ENCODE measurements at regions not wholly inside any gene's neighbourhood (a gene's known extent, or its start where the extent isn't known, plus 50 kb on each side); places are given as distances from the start of the nearest gene placed in this dataset.
"Not testable (repeated sequence)": the region's sequence is repeated elsewhere in the genome, so short reads cannot be mapped to it uniquely, and the experiment has no call there.

GRCh38 chr4:55696424-55696823 lies 60.3 kb upstream of the NMU start:
- DNase-seq (ENCODE audit: low read depth in 4 of 4, low spot score in 2 of 4) = not testable (repeated sequence)

DNA sequence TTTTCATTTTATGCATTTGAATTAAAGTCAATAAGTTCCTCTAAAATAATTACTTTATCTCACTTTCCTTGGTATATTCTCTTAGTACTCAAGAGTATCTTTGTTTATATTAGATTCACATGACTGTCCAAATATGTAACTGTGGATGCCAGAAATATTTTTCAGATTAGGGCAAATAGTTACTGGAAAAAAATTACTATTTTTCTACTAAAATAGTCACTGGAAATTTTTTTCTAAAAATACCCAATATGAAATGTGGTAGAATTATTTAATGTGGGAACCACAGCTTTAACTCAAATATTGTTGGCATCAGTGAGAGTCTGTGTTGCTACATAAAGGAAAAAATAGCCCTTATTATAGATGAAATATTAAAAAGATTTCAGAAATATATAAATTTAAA lies 70.4 kb upstream of the NMU start:
- no peak for DNase-seq (ENCODE audit: low read depth in 4 of 4, low spot score in 2 of 4)

DNA sequence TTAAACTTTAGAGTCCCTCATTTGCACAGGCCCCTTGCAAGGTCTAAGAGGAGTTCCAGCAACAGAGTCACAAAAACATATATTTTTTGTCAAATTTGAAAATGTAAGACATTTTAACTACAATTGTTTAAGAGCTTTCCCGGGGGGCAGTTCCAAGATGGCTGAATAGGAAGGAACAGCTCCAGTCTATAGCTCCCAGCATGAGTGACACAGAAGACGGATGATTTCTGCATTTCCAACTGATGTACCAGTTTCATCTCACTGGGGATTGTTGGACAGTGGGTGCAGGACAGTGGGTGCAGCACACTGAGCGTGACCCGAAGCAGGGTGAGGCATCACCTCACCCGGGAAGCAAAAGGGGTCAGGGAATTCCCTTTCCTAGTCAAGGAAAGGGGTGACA lies 71.4 kb upstream of the NMU start:
- no peak for DNase-seq (ENCODE audit: low read depth in 4 of 4, low spot score in 2 of 4)

- DNase-seq (ENCODE audit: low read depth in 4 of 4, low spot score in 2 of 4) = not testable (repeated sequence)
These were observed 71.9 kb upstream of the NMU start for GRCh38 chr4:55707991-55708390.

GRCh38 chr4:55712835-55713234 lies 76.7 kb upstream of the NMU start:
- not testable (repeated sequence) for DNase-seq (ENCODE audit: low read depth in 4 of 4, low spot score in 2 of 4)

DNA sequence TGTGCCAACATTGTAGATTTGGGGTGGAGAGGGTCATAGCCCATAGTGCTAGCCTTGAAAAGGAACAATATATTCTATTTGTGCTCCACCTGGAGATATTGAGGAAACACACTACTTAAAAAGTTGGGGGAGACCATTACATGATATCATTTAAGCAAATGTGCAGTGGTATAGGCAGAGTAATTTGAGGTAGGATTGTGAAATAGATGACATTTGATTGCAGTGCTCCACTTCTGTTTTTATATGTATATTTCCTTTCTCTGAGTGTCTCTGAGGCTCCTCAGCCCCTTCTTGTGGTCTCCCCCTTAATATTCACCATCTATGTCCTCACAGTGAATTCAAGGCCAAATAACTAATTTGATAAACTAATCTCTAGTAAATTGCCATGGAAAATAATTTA lies 85.6 kb upstream of the NMU start:
- no peak for DNase-seq (ENCODE audit: low read depth in 4 of 4, low spot score in 2 of 4)

DNA sequence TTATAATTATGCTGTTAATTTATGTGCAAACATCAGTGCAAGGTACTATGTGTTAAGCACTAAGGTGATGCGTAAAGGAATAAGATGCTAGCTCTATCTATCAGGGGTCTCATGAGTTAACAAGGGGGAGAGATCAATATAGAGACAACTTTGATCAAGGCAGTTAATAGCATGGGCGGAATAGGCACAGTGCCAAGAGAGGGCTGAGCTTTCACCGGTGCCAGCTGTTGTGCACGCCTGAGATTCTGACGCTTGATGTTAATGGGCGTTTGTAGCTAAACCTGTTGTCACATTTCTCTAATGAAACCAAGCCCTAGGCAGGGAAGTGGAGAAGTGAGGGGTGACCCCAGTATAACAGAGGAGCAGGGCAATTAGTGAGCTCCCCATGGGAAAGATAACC lies 86.0 kb upstream of the NMU start:
- DNase-seq (ENCODE audit: low read depth in 4 of 4, low spot score in 2 of 4) = no peak

DNA sequence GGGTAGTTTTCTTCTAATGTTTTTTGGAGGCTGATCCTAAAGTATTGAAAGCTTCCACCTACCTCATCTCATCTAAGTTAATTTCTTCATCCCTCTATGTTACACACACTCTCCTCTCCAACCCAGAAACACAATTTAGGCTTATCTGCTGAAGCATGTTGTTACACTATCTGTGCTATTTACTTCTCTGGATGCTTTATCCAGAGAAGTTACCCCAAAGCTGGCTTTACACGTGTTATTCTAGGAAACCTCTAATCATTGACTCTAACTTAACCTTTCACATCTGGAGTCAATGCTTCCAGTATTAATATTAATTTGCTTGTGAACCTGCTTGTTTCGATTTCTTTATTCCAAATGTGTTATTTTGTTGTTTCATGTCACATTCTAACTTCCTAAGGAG lies 87.3 kb upstream of the NMU start:
- DNase-seq (ENCODE audit: low read depth in 4 of 4, low spot score in 2 of 4) = no peak

DNA sequence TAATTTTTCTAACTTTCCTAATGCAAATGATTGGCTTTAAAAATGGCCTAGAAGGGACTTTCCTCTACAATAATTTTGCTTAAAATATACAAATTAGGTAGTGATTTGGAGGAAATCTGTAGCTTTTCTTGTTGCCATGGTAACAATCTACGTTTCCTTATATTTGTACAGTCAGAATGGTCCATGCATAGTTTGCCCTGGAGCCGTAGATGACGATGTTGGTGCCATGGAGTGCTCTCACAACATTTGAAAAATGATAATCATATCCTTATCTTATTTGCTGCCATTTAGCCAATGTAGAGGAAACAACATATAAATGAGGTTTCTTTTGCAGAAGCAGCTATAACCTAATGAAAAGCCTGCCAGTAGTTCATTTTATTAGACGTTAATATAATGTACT lies 89.0 kb upstream of the NMU start:
- no peak for DNase-seq (ENCODE audit: low read depth in 4 of 4, low spot score in 2 of 4)

GRCh38 chr4:55727746-55728145 lies 91.6 kb upstream of the NMU start:
- DNase-seq (ENCODE audit: low read depth in 4 of 4, low spot score in 2 of 4) = no peak

DNA sequence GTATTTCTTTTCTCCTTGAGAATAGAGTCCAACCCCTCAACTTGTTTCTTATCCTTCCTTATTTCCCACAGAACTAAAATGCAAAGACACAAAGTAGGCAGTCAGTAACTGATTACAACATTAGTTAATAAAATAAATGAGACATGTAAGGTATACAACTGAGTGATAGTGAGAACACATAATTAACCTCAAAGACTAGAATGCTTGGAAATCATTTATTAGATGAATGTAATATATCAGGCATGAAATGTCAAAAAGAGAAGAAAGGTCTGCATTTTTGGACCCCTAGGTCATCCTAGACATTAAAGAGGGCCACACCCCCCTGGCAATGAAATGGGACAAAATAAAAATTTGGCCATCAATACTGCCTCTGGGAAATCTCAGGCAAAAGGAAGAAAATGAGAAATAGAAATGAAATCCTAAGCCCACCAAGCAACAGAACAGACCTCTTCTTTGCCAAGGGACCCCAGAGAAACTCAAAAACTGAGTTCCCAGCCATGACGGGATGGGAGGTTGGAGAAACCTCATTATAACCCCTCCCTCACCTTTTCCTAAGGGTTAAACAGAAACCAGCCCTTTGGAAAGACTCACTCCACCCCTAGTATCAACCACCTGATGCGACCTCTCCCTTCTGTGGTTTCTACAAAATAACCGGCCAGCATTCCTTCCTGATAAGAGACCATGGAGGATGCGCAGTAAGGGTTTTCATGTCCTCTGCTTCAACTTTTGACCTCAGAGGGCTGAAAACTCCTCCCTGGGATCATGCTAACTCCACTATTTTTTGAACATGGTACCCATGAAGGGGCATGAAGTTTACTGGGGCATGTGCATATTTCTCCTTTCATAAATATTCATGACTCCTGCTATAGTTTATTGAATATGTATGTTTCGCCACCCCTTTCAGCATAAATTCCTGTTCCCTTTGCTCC lies 90.0 kb upstream of the EXOC1L start:
- DNase-seq (ENCODE audit: low read depth in 4 of 4, low spot score in 2 of 4) = no peak

GRCh38 chr4:55730280-55730931 lies 89.2 kb upstream of the EXOC1L start:
- DNase-seq (ENCODE audit: low read depth in 4 of 4, low spot score in 2 of 4) = no peak

- DNase-seq (ENCODE audit: low read depth in 4 of 4, low spot score in 2 of 4) = no peak
These were observed 87.6 kb upstream of the EXOC1L start for GRCh38 chr4:55731959-55732358.

DNA sequence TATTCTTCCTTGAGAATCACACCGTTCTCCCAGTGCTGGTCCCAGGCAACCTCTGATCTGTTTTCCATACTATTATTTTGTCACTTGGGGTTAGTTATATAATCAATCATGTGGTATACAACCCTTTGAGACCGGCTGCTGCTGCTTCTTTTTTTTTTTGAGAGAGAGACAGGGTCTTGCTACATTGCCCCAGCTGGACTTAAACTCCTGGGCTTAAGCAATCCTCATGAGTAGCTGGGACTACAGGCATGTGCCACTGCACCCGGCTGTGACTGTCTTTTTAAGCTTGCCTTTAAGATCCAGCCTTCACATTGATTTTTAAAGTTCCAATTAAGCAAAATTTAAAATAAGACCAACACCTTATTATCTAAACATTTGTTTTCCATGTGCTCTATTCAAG lies 86.7 kb upstream of the EXOC1L start:
- DNase-seq (ENCODE audit: low read depth in 4 of 4, low spot score in 2 of 4) = no peak

GRCh38 chr4:55733932-55734331 lies 85.7 kb upstream of the EXOC1L start:
- no peak for DNase-seq (ENCODE audit: low read depth in 4 of 4, low spot score in 2 of 4)

DNA sequence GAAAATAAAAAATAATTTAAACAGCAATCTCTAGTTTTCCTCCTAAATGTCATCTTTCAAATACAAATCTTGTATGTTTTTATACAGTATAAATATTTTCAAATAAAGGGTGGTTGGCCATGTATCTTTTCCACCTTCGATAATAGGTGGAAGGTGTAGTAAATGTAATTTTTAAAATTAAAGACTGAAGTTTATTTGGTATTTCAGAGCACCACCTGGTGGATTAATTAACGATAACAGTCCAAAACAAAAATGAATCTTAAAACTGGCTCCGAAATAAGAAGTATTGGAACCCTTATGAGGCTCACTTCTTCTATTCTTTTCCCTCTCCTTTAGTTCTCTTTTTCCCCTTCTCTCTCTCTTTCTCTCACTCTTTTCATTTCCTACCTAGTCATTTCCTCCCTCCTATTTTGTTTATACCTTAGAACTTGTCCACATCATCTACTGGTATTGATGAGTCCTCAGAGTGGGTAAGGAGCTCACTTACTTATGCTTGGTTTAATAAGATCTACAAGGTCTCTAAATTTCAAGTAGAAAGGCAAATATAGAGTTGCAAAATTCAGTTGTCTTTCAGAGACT lies 82.9 kb upstream of the EXOC1L start:
- DNase-seq (ENCODE audit: low read depth in 4 of 4, low spot score in 2 of 4) = no peak

DNA sequence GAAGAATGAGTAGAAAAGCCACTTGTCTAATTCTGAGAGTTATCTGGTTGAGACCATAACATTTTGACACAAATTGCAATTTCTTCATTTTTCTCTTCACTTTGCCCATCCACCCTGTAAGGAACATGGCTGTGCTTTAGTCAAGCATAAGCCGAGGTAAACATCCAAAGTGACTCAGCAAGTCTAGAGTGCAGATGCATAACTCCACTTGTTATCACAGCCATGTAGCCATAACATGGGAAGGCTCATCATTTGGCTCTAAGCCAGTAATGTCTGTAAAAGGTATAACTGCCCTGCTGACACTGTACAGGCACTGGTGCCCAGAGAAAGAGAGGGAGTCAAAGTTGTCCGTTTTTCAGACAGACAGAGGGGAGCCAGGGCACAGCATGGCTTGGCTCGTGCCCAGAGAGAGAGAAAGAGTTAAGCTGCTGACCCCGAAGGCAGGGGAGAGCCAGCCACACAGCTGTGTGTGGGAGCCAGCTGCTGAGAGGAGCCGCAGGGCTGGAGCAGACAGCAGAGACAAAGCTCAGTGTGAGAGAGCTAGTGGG lies 76.9 kb upstream of the EXOC1L start:
- no peak for DNase-seq (ENCODE audit: low read depth in 4 of 4, low spot score in 2 of 4)

- no peak for DNase-seq (ENCODE audit: low read depth in 4 of 4, low spot score in 2 of 4)
These were observed 75.2 kb upstream of the EXOC1L start for GRCh38 chr4:55744369-55744768.

- no peak for DNase-seq (ENCODE audit: low read depth in 4 of 4, low spot score in 2 of 4)
These were observed 74.6 kb upstream of the EXOC1L start for GRCh38 chr4:55745014-55745413.

- DNase-seq (ENCODE audit: low read depth in 4 of 4, low spot score in 2 of 4) = no peak
These were observed 71.8 kb upstream of the EXOC1L start for GRCh38 chr4:55747793-55748192.

GRCh38 chr4:55749666-55750065 lies 69.9 kb upstream of the EXOC1L start:
- DNase-seq (ENCODE audit: low read depth in 4 of 4, low spot score in 2 of 4) = no peak

- no peak for DNase-seq (ENCODE audit: low read depth in 4 of 4, low spot score in 2 of 4)
These were observed 66.8 kb upstream of the EXOC1L start for GRCh38 chr4:55752810-55753209.
